ENCODE measurements at regions not wholly inside any gene's neighbourhood (a gene's known extent, or its start where the extent isn't known, plus 50 kb on each side); places are given as distances from the start of the nearest gene placed in this dataset.
"Not testable (repeated sequence)": the region's sequence is repeated elsewhere in the genome, so short reads cannot be mapped to it uniquely, and the experiment has no call there.

- not testable (repeated sequence) for TF ChIP-seq CTCF (IDR thresholded peaks at IDR 0.05 in 8 of 11, conservative IDR thresholded peaks at IDR 0.05 in 3 of 11); POLR2A (IDR thresholded peaks at IDR 0.05)
These were observed 310.2 kb downstream of the PAPSS1 start for GRCh38 chr4:107409872-107410271.
